Prostate gland (tissue), 2 donors: ENCODE measurements at regions not wholly inside any gene's neighbourhood (a gene's known extent, or its start where the extent isn't known, plus 50 kb on each side); places are given as distances from the start of the nearest gene placed in this dataset.

ENCODE experiments used
- DNase-seq: peaks from one replicate; pipeline ENCODE4 v3.0.0-alpha.2; 2019; ENCODE audit warnings: low spot score
- H3K27ac ChIP-seq, 2 donors: fragments of 200-600 bp; sonication (generic); 2 replicates each; pipeline ENCODE4 v1.5.1; 2017 to 2019
- H3K27me3 ChIP-seq: fragments of 200-600 bp; sonication (generic); replicated peaks from 2 replicates; pipeline ENCODE4 v1.5.1; 2019; ENCODE audit not compliant: insufficient read depth
- H3K36me3 ChIP-seq, 2 donors: fragments of 200-600 bp; sonication (generic); 1 replicate in 1 of 2; 2 replicates in 1 of 2; pipeline versions ENCODE4 v1.5.1 to v1.8.1; 2017 to 2019
- H3K4me1 ChIP-seq: fragments of 200-600 bp; sonication (generic); replicated peaks from 2 replicates; pipeline ENCODE4 v1.5.1; 2019
- H3K4me3 ChIP-seq, 2 donors: fragments of 200-600 bp; sonication (generic); 2 replicates each; pipeline ENCODE4 v1.5.1; 2017 to 2019
- H3K9me3 ChIP-seq: fragments of 200-600 bp; sonication (generic); 2 replicates; pipeline ENCODE4 v1.5.1; 2017
- POLR2A ChIP-seq: fragments of 450-650 bp; IDR thresholded peaks from one replicate; pipeline ENCODE4 v1.6.1; 2016; ENCODE audit warnings: antibody characterized with exemption, mild to moderate bottlenecking
- POLR2AphosphoS5 ChIP-seq: sonication (generic); formaldehyde crosslinking; IDR thresholded peaks from one replicate; pipeline ENCODE4 v1.6.1; 2017; ENCODE audit warnings: antibody characterized with exemption
- WGBS: methylation state at CpG from one replicate; pipeline ENCODE4 v1.1.5; 2018; 5-methylcytosine and 5-hydroxymethylcytosine counted together
- intact Hi-C: fragments of 100-400 bp; cut with DNase I; formaldehyde crosslinking; loops from one replicate; pipeline ENCODE4 v1.14.2; 2022
- TF ChIP-seq, protein P1 (sequence below), 4 experiments: fragments of 200-600 bp in 2 of 4; fragments of 450-650 bp in 2 of 4; sonication (generic) in 2 of 4; IDR thresholded peaks; 1 replicate in 3 of 4; 2 replicates in 1 of 4; pipeline ENCODE4 v1.5.1; 2016 to 2019; ENCODE audit warnings: antibody characterized with exemption in 4 of 4, mild to moderate bottlenecking in 2 of 4, moderate library complexity in 2 of 4

DNA sequence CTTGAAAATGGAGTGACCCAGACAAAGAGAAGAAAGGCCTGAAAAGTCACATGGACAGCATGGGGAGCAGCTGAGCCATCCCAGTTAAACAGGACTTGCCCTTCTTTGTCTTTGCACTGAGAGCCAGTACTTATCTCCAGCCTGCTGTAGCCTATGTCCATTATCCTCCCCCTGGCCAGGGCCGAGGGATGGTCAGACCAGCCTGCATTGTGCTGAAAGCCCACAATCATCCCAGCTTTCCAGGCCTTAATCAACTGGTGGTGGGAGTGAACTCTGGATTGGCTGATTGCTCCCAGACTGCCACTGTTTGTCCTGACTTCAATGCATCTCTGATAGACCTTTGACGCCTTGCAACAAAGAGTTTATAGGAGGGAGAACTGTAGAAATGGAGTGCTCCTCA, 453.1 kb downstream of the EPHA5 start:
- TF ChIP-seq POLR2A: no peak
- TF ChIP-seq POLR2AphosphoS5: no peak
- TF ChIP-seq, protein P1, sequence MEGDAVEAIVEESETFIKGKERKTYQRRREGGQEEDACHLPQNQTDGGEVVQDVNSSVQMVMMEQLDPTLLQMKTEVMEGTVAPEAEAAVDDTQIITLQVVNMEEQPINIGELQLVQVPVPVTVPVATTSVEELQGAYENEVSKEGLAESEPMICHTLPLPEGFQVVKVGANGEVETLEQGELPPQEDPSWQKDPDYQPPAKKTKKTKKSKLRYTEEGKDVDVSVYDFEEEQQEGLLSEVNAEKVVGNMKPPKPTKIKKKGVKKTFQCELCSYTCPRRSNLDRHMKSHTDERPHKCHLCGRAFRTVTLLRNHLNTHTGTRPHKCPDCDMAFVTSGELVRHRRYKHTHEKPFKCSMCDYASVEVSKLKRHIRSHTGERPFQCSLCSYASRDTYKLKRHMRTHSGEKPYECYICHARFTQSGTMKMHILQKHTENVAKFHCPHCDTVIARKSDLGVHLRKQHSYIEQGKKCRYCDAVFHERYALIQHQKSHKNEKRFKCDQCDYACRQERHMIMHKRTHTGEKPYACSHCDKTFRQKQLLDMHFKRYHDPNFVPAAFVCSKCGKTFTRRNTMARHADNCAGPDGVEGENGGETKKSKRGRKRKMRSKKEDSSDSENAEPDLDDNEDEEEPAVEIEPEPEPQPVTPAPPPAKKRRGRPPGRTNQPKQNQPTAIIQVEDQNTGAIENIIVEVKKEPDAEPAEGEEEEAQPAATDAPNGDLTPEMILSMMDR (IDR thresholded peaks at IDR 0.05): no peak
- Histone ChIP-seq H3K4me1 (no peaks in the 10 kb centered on the region), H3K4me3 (no peak overlapping the region), H3K27me3 (no peaks in the 10 kb centered on the region), H3K9me3 (no peaks in the 10 kb centered on the region), H3K27ac (no peak overlapping the region), H3K36me3 (no peaks in the 10 kb centered on the region)
- DNase-seq: no peak
- WGBS: 72% methylated on average over 2 of the region's 2 CpGs
- intact Hi-C loops: no loop called here

DNA sequence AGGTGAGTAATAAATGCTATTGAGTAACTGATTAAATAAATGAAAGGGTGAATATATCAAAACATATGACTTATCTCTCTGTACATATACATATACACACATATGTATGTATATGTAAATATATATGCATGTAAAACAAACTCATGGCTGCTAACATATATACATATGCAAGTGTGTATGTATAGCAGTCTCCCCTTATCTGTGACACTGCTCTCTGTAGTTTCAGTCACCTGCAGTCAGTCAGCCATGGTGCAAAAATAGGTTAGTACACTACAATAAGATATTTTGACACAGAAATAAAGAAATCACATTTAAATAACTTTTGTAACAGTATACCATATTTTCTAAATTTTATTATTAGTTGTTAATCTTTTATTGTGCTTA, 467.4 kb downstream of the EPHA5 start:
- DNase-seq: no peak
- H3K27ac ChIP-seq: no peak overlapping the region
- no peaks in the 10 kb centered on the region for H3K9me3 ChIP-seq
- H3K27me3 ChIP-seq: no peaks in the 10 kb centered on the region
- intact Hi-C loops: no loop called here
- no peak overlapping the region for H3K4me3 ChIP-seq
- H3K4me1 ChIP-seq: no peaks in the 10 kb centered on the region
- no peak for TF ChIP-seq POLR2AphosphoS5
- no peak for TF ChIP-seq POLR2A
- TF ChIP-seq, protein P1 (IDR thresholded peaks at IDR 0.05): no peak
- no peaks in the 10 kb centered on the region for H3K36me3 ChIP-seq

DNA sequence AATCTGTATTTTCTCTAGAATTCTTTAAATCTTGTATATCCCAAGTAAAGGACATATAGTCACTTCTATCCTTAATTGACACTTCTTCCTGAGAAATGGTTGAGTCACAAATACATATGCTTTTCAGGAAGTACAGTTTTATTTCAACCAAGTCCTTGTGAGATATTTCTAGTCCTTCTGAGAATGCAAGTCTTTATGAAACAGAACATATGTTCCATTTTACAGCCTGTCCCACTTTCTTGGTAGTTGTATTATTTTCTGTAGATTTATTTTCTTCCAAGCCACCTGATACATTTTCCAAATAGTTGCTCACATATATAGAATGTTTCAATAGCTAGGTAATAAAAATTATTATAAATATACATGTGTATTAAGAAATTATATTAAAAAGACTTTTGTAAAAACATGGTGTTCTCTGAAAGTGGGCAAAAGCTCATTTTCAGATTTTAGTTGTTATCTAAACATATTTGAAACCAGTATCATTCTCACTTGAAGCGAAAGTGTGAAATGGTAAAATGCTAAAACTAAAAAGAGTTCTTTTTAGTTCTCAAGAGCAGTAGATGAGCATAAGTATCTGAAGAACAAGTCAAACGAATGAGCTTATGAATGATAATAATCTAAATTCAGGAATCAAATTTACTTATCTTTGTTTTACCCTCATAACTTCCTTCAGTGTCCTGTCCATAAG, 468.0 kb downstream of the EPHA5 start:
- H3K9me3 ChIP-seq: no peaks in the 10 kb centered on the region
- DNase-seq: no peak
- no peaks in the 10 kb centered on the region for H3K27me3 ChIP-seq
- no peak overlapping the region for H3K4me3 ChIP-seq
- no peaks in the 10 kb centered on the region for H3K4me1 ChIP-seq
- intact Hi-C loops: no loop called here
- H3K27ac ChIP-seq: no peak overlapping the region
- TF ChIP-seq, protein P1 (IDR thresholded peaks at IDR 0.05): no peak
- TF ChIP-seq POLR2A: no peak
- TF ChIP-seq POLR2AphosphoS5: no peak
- 49% methylated on average over 2 of the region's 2 CpGs for WGBS
- no peaks in the 10 kb centered on the region for H3K36me3 ChIP-seq

DNA sequence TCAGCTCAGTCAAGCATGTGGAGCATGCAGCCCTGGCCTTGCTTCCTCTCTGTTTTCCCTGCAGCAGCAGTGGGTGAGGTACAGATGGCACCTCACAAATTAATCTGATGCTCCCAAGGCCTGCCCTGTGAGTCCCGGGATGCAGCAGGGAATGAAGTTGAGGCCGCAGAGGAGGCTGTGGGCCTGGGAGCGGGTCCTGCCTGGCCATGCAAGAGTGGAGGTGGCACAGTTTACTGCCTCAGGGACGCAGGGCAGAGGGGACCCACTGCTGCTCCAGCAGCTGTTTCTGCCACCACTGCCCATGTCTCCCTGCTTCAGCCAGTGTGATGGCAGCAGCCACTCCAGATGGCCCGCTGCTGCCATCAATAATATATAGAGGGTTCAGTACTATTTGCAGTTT, 474.6 kb downstream of the EPHA5 start:
- Histone ChIP-seq H3K9me3 (no peaks in the 10 kb centered on the region), H3K27ac (no peak overlapping the region), H3K36me3 (no peaks in the 10 kb centered on the region), H3K4me3 (no peak overlapping the region), H3K27me3 (no peaks in the 10 kb centered on the region), H3K4me1 (no peaks in the 10 kb centered on the region)
- DNase-seq: no peak
- intact Hi-C loops: no loop called here
- 94% methylated on average over 5 of the region's 5 CpGs for WGBS
- TF ChIP-seq POLR2AphosphoS5: no peak
- TF ChIP-seq POLR2A: no peak
- TF ChIP-seq, protein P1 (IDR thresholded peaks at IDR 0.05): no peak

DNA sequence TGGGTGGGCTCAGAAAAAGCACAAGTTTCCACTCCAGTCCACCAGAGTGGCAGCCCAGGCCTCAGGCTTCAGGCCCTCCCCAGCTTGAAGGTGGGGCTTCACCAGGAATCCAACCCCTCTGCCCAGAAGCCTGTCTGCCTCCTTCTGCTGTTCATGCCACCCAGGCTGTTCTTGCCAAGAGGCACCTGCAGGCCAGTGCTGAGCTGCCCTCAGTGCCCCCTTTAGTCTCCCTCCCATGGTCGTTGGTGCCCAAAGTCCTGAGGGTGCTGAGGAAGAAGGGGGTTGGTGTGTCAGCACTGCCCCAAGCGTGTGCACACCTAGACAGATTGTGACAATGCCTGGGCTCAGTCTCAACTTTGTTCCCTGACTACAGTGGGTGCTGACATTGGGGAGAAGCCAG, 475.3 kb downstream of the EPHA5 start:
- H3K27me3 ChIP-seq: no peaks in the 10 kb centered on the region
- WGBS: 67% methylated on average over 2 of the region's 2 CpGs
- H3K36me3 ChIP-seq: no peaks in the 10 kb centered on the region
- H3K27ac ChIP-seq: no peak overlapping the region
- TF ChIP-seq POLR2A (no peak), POLR2AphosphoS5 (no peak)
- TF ChIP-seq, protein P1 (IDR thresholded peaks at IDR 0.05): no peak
- H3K4me1 ChIP-seq: no peaks in the 10 kb centered on the region
- H3K9me3 ChIP-seq: no peaks in the 10 kb centered on the region
- no peak for DNase-seq
- intact Hi-C loops: no loop called here
- H3K4me3 ChIP-seq: no peak overlapping the region
